BLaER1 treated with 17β-estradiol and CSF1 and Interleukin-3, amounts not matched to agents 10 nM and 100 nM (cell line): ENCODE measurements at regions not wholly inside any gene's neighbourhood (a gene's known extent, or its start where the extent isn't known, plus 50 kb on each side); places are given as distances from the start of the nearest gene placed in this dataset.

Experiments used
- H3K27ac ChIP-seq, 11 experiments: shearing (Covaris generic); formaldehyde crosslinking; 2 replicates each; pipeline ENCODE4 v1.8.1; 2022
- H3K27me3 ChIP-seq, 11 experiments: shearing (Covaris generic); formaldehyde crosslinking; 2 replicates each; pipeline ENCODE4 v1.8.1; 2022
- H3K36me3 ChIP-seq, 11 experiments: shearing (Covaris generic); formaldehyde crosslinking; 2 replicates each; pipeline ENCODE4 v1.8.1; 2022
- H3K4me1 ChIP-seq, 10 experiments: shearing (Covaris generic); formaldehyde crosslinking; 2 replicates each; pipeline ENCODE4 v1.8.1; 2022
- H3K4me2 ChIP-seq, 11 experiments: shearing (Covaris generic); formaldehyde crosslinking; 2 replicates each; pipeline ENCODE4 v1.8.1; 2022
- H3K4me3 ChIP-seq, 10 experiments: shearing (Covaris generic); formaldehyde crosslinking; 2 replicates each; pipeline ENCODE4 v1.8.1; 2022
- H3K9ac ChIP-seq, 11 experiments: shearing (Covaris generic); formaldehyde crosslinking; 2 replicates each; pipeline ENCODE4 v1.8.1; 2022
- H3K9me3 ChIP-seq, 11 experiments: shearing (Covaris generic); formaldehyde crosslinking; replicated peaks in 1 of 11; 2 replicates each; pipeline ENCODE4 v1.8.1; 2022
- H4K20me1 ChIP-seq, 11 experiments: shearing (Covaris generic); formaldehyde crosslinking; 2 replicates each; pipeline ENCODE4 v1.8.1; 2022
- Cebpa-rat ChIP-seq, 11 experiments: shearing (Covaris generic); IDR thresholded peaks; 2 replicates each; pipeline ENCODE4 v1.8.1; 2022

DNA sequence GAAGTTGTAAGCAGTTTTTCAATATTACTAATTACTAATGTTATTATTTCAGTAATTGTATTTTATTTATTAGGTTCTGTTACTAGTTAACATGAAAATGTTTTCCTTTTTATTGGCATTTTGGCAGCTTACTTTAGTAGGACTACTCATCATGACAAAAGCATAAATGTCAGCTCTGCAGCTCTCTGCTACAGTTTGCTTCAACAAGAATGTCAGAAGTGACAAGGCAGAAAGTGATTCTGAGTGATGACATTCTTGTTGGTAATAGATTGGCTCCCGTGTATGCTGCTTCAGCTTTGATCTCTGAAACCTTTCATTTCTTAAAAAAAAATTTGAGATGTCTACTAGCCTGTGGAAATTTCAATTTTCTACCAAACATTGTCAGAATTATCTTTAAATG, 1193.9 kb downstream of the FSTL5 start:
- TF ChIP-seq Cebpa-rat (IDR thresholded peaks at IDR 0.05) = no peak
- no peak overlapping the region for H3K4me3 ChIP-seq

DNA sequence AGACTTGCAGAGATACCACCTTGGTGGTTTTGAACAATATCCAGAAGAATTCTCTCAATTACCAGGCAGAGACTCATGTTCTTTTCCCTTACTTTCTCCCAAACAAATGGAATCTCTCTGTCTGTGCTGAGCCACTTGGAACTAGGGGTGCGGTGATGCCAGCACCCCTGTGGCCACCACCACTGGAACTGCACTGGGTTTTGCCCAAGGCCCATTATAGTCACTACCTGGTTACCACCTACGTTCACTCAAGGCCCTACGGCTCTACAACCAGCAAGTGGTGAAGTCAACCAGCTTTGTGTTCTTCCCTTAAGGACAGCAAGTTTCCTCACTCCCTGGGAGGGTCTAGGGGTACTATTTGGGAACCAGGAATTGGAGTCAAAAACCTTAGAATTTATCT, 1183.7 kb downstream of the FSTL5 start:
- Histone ChIP-seq H3K36me3 (no peaks in the 10 kb centered on the region), H3K4me3 (no peak overlapping the region), H3K9ac (no peak overlapping the region), H3K9me3 (no peaks in the 10 kb centered on the region), H3K4me2 (no peak overlapping the region), H4K20me1 (no peaks in the 10 kb centered on the region), H3K4me1 (no peaks in the 10 kb centered on the region), H3K27me3 (no peaks in the 10 kb centered on the region), H3K27ac (no peak overlapping the region)
- TF ChIP-seq Cebpa-rat (IDR thresholded peaks at IDR 0.05) = no peak

More for the DNA sequence above, 1193.9 kb downstream of the FSTL5 start:
- Histone ChIP-seq H3K27me3 (no peaks in the 10 kb centered on the region), H3K36me3 (no peaks in the 10 kb centered on the region), H3K4me2 (no peak overlapping the region), H3K9ac (no peak overlapping the region), H3K27ac (no peak overlapping the region), H3K9me3 (no peaks in the 10 kb centered on the region), H3K4me1 (no peaks in the 10 kb centered on the region), H4K20me1 (no peaks in the 10 kb centered on the region)

DNA sequence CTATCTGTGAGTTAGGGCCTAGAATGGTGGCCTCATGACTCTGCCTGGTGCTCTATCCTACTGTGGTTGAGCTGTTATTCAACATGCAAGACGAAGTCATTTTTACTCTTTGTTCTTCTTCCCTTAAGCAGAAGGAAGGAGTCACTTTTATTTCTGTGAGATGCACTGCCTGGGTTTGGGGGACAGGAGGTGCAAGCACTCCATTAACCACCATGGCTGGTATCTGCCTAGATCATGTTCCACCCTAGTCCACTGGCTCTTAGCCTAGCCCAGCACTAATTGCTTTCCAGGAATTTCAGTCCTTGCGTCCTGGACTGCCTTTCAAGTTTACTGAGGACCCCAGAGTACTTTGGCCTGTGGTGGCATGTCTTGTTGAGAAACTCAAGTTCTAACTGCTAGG, 1182.7 kb downstream of the FSTL5 start:
- H3K4me1 ChIP-seq = no peaks in the 10 kb centered on the region
- H3K4me2 ChIP-seq = no peak overlapping the region
- H3K27ac ChIP-seq = no peak overlapping the region
- no peak for TF ChIP-seq Cebpa-rat (IDR thresholded peaks at IDR 0.05)
- H3K9ac ChIP-seq = no peak overlapping the region
- H3K9me3 ChIP-seq = no peaks in the 10 kb centered on the region
- H3K27me3 ChIP-seq = no peaks in the 10 kb centered on the region
- H4K20me1 ChIP-seq = no peaks in the 10 kb centered on the region
- no peak overlapping the region for H3K4me3 ChIP-seq
- no peaks in the 10 kb centered on the region for H3K36me3 ChIP-seq

DNA sequence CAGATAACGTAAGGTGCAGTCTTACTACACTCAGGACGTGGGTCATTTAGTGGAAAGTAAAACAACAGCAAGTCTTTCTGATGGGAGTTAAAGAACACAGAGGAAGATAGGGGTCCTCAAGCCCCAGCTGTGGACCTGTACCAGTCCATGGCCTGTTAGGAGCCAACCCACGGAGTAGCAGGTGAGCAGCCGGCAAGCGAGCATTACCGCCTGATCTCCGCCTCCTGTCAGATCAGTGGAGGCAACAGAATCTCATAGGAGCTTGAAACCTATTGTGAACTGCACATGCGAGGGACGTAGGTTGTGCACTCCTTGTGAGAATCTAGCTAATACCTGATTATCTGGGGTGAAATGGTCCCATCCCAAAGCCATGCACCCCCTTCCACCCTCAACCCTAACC, 1180.8 kb downstream of the FSTL5 start:
- Histone ChIP-seq H4K20me1 (no peaks in the 10 kb centered on the region), H3K27me3 (no peaks in the 10 kb centered on the region), H3K4me1 (no peaks in the 10 kb centered on the region), H3K36me3 (no peaks in the 10 kb centered on the region), H3K4me2 (no peak overlapping the region), H3K9ac (no peak overlapping the region), H3K27ac (no peak overlapping the region), H3K4me3 (no peak overlapping the region), H3K9me3 (no peaks in the 10 kb centered on the region)
- no peak for TF ChIP-seq Cebpa-rat (IDR thresholded peaks at IDR 0.05)

DNA sequence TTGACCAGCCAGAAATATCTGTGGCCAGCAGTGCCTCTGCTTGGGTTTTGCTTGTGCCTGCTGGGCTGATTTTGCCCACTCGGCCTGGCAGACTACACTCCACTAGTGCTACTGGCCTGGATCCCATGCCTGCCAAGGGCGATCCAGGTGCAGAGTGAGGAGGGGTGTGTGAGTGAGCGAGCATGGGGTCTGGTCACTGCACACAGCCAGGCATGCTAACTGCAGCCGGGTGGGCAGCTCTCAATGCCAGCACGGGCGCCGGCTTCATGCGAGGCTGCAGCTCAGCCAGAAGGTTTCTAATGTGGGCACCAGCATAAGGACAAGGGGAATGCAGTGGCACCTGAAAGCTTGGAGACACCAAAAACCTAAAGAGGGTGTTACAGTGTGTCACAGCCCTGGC, 1161.4 kb downstream of the FSTL5 start:
- Histone ChIP-seq H4K20me1 (no peaks in the 10 kb centered on the region), H3K27me3 (no peaks in the 10 kb centered on the region), H3K4me2 (no peak overlapping the region), H3K4me1 (no peaks in the 10 kb centered on the region), H3K9ac (no peak overlapping the region), H3K36me3 (no peaks in the 10 kb centered on the region), H3K27ac (no peak overlapping the region), H3K9me3 (peaks cover 0 to 12% (median 5%) of the 10 kb centered on the region in 11 experiments; a peak in 8 of 22 replicates), H3K4me3 (no peak overlapping the region)
- no peak for TF ChIP-seq Cebpa-rat (IDR thresholded peaks at IDR 0.05)

DNA sequence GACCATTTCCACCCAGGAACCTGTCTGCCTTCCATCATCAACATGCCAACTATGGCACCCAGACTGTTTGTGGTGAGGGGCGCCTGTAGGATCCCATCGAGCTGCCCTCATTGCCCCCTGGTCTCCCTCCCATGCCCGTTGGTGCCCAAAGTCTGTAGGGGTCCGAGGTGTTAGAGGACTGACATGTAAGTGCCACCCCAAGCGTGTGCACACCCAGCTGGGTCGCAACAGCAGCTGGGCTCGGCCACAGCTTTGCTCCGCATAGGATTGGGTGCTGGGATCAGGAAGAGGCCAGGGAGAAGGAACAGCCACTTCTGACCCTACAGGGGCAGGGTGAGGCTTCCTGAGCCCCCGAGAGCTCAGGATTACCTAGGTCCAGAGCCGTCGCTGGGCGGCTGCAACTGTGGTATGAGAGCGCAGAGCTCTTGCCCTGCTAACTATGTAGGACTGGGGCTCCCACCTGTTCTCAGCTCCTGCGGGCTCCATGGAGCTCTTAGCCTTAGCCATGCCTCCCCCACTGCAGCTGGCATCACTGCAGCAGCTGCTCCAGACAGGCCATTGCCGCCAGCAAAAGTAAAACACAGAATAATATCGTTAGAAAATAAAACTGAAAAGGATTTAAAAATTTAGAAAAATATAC, 1160.3 kb downstream of the FSTL5 start:
- Histone ChIP-seq H3K9ac (no peak overlapping the region), H3K4me2 (no peak overlapping the region), H4K20me1 (no peaks in the 10 kb centered on the region), H3K4me3 (no peak overlapping the region), H3K36me3 (no peaks in the 10 kb centered on the region), H3K27me3 (no peaks in the 10 kb centered on the region), H3K27ac (no peak overlapping the region), H3K9me3 (peaks cover 0 to 12% (median 5%) of the 10 kb centered on the region in 11 experiments; a peak in 8 of 22 replicates), H3K4me1 (no peaks in the 10 kb centered on the region)
- TF ChIP-seq Cebpa-rat (IDR thresholded peaks at IDR 0.05) = no peak

DNA sequence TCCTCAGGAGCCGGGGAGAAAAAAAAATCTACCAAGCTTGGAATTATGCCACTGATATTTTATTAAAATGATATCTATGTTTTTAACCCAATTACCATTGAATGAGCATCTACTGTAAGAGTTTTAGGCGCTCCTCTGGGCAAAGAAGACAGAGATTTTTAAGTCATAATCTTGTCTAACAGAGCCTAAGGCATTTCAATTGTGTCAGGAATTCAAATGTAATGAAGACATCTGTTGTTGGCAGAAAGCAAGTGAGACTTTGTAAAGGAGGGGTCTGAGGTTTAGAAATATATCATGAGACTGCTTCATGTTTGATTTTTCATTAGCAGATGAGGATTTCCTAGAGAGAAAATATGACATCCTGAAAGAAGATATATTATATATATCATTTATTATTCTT, 1158.1 kb downstream of the FSTL5 start:
- no peak overlapping the region for H3K9ac ChIP-seq
- no peak overlapping the region for H3K27ac ChIP-seq
- no peaks in the 10 kb centered on the region for H3K4me1 ChIP-seq
- no peaks in the 10 kb centered on the region for H3K36me3 ChIP-seq
- H3K9me3 ChIP-seq = peaks cover 0 to 12% (median 5%) of the 10 kb centered on the region in 11 experiments; a peak in 8 of 22 replicates
- no peak overlapping the region for H3K4me2 ChIP-seq
- no peak for TF ChIP-seq Cebpa-rat (IDR thresholded peaks at IDR 0.05)
- H3K4me3 ChIP-seq = no peak overlapping the region
- H3K27me3 ChIP-seq = no peaks in the 10 kb centered on the region
- no peaks in the 10 kb centered on the region for H4K20me1 ChIP-seq

DNA sequence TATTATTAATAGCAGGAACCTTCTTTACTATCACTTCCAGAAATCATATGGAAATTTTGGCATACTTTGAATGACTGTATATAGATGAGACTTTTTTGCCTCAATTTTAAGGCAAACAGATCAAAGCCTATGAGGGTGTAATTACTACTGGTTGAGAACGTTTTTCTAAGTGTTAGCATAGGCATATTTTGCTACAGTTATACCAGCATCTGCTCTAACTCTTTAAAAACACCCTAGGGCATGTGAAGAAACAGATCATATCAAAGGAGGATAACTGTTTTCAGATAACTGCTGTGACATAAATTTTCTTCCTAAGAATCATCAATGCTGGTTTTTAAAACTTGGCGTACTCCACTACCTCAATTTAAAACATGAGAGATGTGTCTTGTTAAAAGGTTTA, 1155.3 kb downstream of the FSTL5 start:
- no peak overlapping the region for H3K4me3 ChIP-seq
- H3K9ac ChIP-seq = no peak overlapping the region
- H4K20me1 ChIP-seq = no peaks in the 10 kb centered on the region
- no peaks in the 10 kb centered on the region for H3K36me3 ChIP-seq
- H3K4me2 ChIP-seq = no peak overlapping the region
- TF ChIP-seq Cebpa-rat (IDR thresholded peaks at IDR 0.05) = no peak
- no peaks in the 10 kb centered on the region; a peak in 1 of 22 replicates for H3K9me3 ChIP-seq
- no peaks in the 10 kb centered on the region for H3K4me1 ChIP-seq
- H3K27me3 ChIP-seq = no peaks in the 10 kb centered on the region
- H3K27ac ChIP-seq = no peak overlapping the region

DNA sequence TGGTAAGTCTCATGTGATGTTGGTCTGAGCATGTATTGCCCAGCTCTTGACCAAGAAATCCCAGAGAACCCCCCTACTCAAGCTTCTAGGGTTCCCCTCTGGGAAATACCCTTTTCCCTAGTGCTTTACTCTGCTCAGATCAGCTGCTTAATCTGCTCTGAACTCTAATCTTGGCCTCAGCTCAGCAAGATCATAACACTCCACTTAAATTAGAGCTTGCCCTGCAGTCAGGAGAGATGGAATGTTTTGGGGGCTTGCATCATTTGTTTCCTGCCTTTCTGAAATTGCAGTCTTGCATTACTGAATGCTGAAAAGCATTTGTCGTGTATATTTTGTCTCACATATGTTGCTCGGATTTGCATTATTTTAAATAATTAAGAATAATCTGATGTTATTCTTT, 1153.6 kb downstream of the FSTL5 start:
- TF ChIP-seq Cebpa-rat (IDR thresholded peaks at IDR 0.05) = no peak

More for the DNA sequence above, 1153.6 kb downstream of the FSTL5 start:
- no peak overlapping the region for H3K9ac ChIP-seq
- no peak overlapping the region for H3K27ac ChIP-seq
- no peaks in the 10 kb centered on the region for H3K36me3 ChIP-seq
- no peaks in the 10 kb centered on the region for H4K20me1 ChIP-seq
- no peak overlapping the region for H3K4me3 ChIP-seq
- no peaks in the 10 kb centered on the region for H3K4me1 ChIP-seq
- H3K4me2 ChIP-seq = no peak overlapping the region
- H3K9me3 ChIP-seq = no peaks in the 10 kb centered on the region
- no peaks in the 10 kb centered on the region for H3K27me3 ChIP-seq
